Nephron progenitor cell (in vitro differentiated cells): ENCODE measurements at regions not wholly inside any gene's neighbourhood (a gene's known extent, or its start where the extent isn't known, plus 50 kb on each side); places are given as distances from the start of the nearest gene placed in this dataset.

Experiments used
- DNase-seq: peaks from one replicate; pipeline ENCODE4 v3.0.0; 2021
- H3K27ac Mint-ChIP-seq: 2 replicates; pipeline ENCODE4 v1.8.0; 2021; ENCODE audit warnings: mild to moderate bottlenecking, moderate library complexity, mixed read lengths
- H3K27me3 Mint-ChIP-seq: 2 replicates; pipeline ENCODE4 v1.8.0; 2021; ENCODE audit warnings: mild to moderate bottlenecking, low read depth, mixed read lengths; ENCODE audit not compliant: poor library complexity
- H3K36me3 Mint-ChIP-seq: 2 replicates; pipeline ENCODE4 v1.8.0; 2021; ENCODE audit warnings: low read depth, mixed read lengths
- H3K4me1 Mint-ChIP-seq: 2 replicates; pipeline ENCODE4 v1.8.0; 2021; ENCODE audit warnings: mixed read lengths
- H3K4me3 Mint-ChIP-seq: 2 replicates; pipeline ENCODE4 v1.8.0; 2021; ENCODE audit warnings: mild to moderate bottlenecking, moderate library complexity, mixed read lengths
- H3K9me3 Mint-ChIP-seq: 2 replicates; pipeline ENCODE4 v1.8.0; 2021; ENCODE audit warnings: mild to moderate bottlenecking, moderate library complexity, mixed read lengths
- TF ChIP-seq, protein P1 (sequence below): fragments of 200-600 bp; sonication (generic); IDR thresholded peaks from 2 replicates; pipeline ENCODE4 v1.5.0; 2021; ENCODE audit warnings: antibody characterized with exemption

DNA sequence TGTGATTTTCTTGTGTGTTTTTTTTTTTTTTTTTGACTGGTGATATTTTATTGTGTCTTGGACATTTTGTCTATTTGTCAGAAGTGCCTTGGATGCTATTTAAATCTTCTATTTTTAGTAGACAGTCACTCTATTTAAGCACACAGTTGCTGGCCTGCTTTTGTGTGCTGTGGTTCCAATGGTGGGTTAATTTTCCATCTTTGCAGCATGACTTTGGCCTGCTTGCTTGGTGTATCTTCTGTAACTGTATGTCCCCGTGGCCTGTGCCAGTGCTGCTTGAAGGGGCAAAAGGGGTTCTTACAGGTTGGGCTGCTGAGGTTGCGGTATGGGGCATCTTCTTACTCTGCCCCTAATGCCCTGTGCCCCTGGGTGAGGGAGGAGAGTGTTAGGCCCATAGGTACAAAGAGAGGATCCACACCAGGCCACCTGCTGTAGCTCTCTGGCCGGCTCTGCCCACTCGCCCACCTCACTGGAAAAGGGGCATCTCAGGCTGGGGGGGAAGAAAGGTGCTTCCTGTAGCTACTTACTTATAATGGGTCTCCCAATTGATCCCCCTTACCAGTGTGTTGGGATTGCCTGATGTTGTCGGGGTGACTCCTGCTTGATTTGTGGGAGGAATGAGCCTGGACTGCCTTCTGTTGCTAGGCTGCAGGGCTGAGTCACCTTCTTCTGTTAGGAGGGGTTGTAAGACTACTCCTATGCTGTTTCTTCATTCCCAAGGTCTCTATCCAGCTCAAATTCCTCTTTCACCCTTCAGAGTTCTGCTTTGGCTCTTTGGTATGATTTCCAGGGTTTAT lies 490.0 kb upstream of the HS6ST1 start:
- Mint-ChIP-seq H3K4me1 (peaks cover 6% of the 10 kb centered on the region), H3K27ac (no peak overlapping the region), H3K36me3 (peaks cover 5% of the 10 kb centered on the region), H3K9me3 (peaks cover 33% of the 10 kb centered on the region), H3K27me3 (no peaks in the 10 kb centered on the region), H3K4me3 (no peak overlapping the region)
- DNase-seq: no peak
- TF ChIP-seq, protein P1, sequence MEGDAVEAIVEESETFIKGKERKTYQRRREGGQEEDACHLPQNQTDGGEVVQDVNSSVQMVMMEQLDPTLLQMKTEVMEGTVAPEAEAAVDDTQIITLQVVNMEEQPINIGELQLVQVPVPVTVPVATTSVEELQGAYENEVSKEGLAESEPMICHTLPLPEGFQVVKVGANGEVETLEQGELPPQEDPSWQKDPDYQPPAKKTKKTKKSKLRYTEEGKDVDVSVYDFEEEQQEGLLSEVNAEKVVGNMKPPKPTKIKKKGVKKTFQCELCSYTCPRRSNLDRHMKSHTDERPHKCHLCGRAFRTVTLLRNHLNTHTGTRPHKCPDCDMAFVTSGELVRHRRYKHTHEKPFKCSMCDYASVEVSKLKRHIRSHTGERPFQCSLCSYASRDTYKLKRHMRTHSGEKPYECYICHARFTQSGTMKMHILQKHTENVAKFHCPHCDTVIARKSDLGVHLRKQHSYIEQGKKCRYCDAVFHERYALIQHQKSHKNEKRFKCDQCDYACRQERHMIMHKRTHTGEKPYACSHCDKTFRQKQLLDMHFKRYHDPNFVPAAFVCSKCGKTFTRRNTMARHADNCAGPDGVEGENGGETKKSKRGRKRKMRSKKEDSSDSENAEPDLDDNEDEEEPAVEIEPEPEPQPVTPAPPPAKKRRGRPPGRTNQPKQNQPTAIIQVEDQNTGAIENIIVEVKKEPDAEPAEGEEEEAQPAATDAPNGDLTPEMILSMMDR: no peak

DNA sequence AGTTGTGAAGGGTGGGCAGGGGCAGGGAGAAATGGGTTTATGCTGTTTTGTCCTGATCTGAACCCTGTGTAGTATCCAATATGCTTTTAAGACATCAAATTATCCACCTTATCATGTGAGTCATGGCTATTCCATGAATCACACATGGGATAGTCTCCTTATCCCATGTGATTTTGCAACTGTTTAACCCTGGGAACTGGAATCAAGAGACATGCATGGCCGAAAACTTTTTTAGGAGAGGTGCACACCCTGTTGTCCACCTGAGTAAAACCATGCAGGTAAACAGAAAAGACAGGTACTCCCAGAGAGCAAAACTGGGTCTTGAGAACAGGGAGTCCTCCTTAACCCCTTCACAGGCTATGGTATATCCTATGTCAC lies 490.6 kb upstream of the HS6ST1 start:
- H3K27me3 Mint-ChIP-seq: no peaks in the 10 kb centered on the region
- H3K4me3 Mint-ChIP-seq: no peak overlapping the region
- TF ChIP-seq, protein P1: no peak
- H3K27ac Mint-ChIP-seq: no peak overlapping the region
- peaks cover 6% of the 10 kb centered on the region for H3K4me1 Mint-ChIP-seq
- no peak for DNase-seq
- H3K36me3 Mint-ChIP-seq: peaks cover 5% of the 10 kb centered on the region
- peaks cover 33% of the 10 kb centered on the region for H3K9me3 Mint-ChIP-seq

DNA sequence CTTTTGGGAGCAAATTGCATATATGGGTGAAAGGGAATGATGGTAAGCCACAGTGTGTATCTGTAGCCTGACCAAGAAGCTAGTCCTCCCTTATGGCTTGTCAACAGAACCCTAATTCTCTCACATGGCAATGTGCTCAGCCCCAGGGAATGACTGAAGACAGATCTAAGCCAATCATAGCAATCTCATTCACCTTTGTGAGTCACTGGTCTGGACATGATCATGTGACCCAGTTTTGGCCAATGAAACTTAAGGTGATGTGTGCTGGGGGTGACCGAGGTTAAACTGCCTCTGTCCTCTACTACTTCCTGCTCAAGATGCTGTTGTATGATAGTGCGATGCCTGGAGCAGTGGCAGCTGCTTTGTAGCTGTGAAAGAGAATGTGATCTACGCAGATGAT lies 491.2 kb upstream of the HS6ST1 start:
- Mint-ChIP-seq H3K27me3 (no peaks in the 10 kb centered on the region), H3K4me1 (peaks cover 6% of the 10 kb centered on the region), H3K27ac (no peak overlapping the region), H3K9me3 (peaks cover 33% of the 10 kb centered on the region), H3K4me3 (no peak overlapping the region), H3K36me3 (peaks cover 5% of the 10 kb centered on the region)
- TF ChIP-seq, protein P1: no peak
- DNase-seq: no peak

DNA sequence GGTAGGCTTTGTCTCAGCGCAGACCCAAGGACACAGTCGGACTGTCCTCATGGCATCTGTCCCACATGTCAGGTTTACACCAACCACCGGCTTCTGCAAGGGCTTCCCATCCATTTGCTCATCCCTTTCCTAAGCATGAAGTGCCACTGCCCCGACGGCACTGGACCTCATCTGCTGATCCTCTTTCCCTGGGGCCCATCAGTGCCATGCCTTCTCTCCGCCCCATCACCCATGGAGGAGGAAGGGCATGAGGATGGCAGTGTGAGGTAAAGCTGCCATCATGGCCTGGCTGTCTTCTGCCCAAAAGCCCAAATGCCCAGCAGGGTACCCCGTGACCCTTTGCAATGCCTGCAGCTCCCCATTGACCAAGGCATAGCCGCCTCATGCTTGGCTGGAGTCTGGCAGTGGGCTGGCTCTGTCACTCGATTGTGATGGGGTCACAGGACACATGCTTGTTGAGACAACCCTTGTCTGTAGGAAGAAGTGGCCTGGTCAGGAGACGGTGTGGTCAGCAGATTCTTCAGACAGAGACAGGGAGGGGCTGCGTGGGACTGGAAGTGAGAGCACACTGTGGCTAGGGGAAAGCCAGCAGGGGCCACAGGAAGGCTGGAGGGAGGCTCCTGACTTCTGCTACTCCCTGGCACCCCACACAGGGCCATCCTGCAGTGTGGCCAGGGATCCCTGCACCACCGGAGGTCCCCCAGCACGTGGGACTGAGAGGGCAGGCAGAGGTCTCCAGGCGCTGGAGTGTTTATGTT lies 493.7 kb upstream of the HS6ST1 start:
- TF ChIP-seq, protein P1: no peak
- H3K4me3 Mint-ChIP-seq: no peak overlapping the region
- H3K36me3 Mint-ChIP-seq: peaks cover 4% of the 10 kb centered on the region
- no peaks in the 10 kb centered on the region for H3K27me3 Mint-ChIP-seq
- peaks cover 6% of the 10 kb centered on the region for H3K4me1 Mint-ChIP-seq
- peaks cover 35% of the 10 kb centered on the region for H3K9me3 Mint-ChIP-seq
- no peak overlapping the region for H3K27ac Mint-ChIP-seq
- no peak for DNase-seq

DNA sequence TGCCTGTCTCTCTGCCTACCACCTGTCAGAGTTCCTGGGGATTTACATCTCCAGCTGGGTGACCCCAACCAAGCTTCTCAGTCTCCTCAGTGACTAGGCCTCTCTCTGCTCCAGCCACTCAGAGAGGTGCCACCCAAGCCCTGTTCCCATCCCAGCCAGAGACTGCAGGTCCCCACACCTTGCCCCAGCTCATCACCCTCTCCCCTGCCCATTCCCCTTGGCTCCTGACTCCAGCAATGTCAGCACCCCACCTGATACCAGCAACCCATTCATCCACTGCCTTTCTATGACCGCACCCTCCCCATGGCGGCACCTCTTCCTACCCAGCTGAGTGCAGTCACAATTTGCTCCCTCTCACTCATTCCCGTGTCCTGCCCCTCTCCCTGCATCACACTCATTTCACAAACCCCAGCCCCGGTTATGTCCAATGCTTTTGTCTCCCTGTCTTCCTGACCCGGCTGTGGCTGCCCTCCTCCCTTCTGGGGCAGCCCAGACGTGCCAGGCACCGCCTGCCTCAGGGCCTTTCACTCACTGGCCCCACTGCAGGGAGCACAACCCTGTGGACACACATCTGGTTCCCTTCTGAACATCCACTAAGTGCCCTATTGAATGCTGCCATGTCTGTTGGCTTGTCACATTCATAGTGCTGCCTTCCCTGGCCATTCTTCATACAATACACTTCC lies 494.8 kb upstream of the HS6ST1 start:
- Mint-ChIP-seq H3K36me3 (no peaks in the 10 kb centered on the region), H3K4me1 (peaks cover 17% of the 10 kb centered on the region)
- DNase-seq: no peak

More for the DNA sequence above, 494.8 kb upstream of the HS6ST1 start:
- H3K27ac Mint-ChIP-seq: no peak overlapping the region
- TF ChIP-seq, protein P1: no peak
- H3K9me3 Mint-ChIP-seq: peaks cover 27% of the 10 kb centered on the region
- H3K4me3 Mint-ChIP-seq: no peak overlapping the region
- no peaks in the 10 kb centered on the region for H3K27me3 Mint-ChIP-seq
